HG03039 (cell line): ENCODE measurements at regions not wholly inside any gene's neighbourhood (a gene's known extent, or its start where the extent isn't known, plus 50 kb on each side); places are given as distances from the start of the nearest gene placed in this dataset.
"Not testable (repeated sequence)": the region's sequence is repeated elsewhere in the genome, so short reads cannot be mapped to it uniquely, and the experiment has no call there.

Experiments
- ATAC-seq: cut with Tn5 transposase; IDR thresholded peaks from one replicate; pipeline ENCODE4 v1.9.1; 2021; ENCODE audit warnings: mild to moderate bottlenecking, moderate library complexity; ENCODE audit not compliant: unreplicated experiment

DNA sequence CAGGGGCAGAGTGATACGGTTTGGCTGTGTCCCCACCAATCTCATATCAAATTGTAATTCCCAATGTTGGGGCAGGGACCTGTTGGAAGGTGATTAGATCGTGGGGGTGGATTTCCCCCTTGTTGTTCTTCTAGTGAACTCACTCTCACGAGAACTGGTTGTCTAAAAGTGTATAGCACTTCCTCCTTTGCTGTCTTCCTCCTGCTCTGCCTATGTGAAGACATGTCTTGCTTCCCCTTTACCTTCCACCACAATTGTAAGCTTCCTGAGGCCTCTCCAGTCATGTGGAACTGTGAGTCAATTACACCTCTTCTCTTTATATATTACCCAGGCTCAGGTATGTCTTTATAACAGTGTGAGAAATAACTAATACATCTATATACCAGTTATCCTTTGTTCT is 706.4 kb upstream of the KLHL1 start:
- no peak for ATAC-seq

DNA sequence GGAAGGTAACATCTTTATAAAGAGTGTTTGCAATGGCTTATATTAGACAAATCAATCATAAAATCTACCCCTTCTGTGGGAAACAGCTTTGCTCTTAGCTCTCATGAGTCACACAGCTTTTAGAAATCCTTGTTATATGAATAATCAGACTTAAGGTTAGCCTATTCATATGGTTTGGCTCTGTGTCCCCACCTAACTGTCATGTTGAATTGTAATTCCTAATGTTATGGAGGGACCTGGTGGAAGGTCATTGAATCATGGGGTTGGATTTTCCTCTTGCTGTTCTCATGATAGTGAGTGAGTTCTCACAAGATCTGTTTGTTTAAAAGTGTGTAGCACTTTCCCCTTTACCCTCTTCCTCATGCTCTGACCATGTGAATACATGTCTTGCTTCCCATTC is 704.2 kb upstream of the KLHL1 start:
- no peak for ATAC-seq

DNA sequence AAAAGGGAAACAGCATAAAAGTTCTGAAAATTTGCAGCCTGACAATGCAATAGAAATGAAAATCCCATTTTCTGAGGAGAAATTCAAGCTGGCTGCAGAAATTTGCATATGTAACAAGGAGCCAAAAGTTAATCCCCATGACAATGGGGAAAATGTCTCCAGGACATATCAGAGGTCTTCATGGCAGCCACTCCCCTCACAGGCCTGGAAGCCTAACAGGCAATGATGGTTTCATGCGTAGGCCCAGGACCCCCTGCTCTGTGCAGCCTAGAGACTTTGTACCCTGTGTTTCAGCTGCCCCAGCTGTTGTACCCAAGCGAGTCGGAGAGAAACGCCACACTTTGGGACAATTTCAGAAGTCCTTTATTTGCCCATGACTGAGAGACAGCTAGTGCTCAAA is 701.3 kb upstream of the KLHL1 start:
- no peak for ATAC-seq

DNA sequence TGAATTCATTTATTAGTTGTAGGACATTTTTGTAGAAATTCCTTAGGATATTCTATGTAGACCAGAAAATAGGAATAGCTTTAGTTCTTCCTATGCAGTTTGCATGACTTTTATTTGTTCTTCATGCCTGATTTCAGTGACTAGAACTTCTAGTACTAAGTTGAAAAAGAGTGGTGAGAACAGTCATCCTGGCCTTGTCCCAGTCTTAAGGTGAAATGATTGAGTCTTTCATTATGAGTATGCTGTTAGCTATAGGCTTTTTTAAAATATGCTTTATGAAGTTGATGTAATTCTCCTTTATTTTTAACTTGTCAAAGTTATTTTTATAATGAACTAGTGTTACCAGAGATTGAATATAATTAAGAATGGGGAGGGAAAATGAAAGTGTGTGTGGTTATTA is 690.1 kb upstream of the KLHL1 start:
- no peak for ATAC-seq

DNA sequence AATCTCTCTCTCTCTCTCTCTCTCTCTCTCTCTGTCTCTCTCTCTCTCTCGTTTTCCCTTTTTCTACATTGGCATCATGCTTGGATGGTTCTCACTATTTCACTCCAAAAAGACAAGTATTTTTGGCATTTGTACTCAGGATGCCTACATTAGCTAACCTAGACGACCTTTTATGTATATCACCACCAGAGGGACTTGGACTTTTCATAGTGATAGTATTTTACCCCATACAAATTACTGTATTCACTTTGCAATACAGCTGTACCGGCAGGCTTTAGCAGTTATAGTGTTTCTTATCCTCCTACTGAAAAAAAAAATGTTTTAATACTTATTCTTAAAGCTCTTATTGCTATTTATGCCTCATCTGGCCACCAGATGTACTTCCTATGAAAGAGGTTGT is 687.2 kb upstream of the KLHL1 start:
- ATAC-seq, result no peak

DNA sequence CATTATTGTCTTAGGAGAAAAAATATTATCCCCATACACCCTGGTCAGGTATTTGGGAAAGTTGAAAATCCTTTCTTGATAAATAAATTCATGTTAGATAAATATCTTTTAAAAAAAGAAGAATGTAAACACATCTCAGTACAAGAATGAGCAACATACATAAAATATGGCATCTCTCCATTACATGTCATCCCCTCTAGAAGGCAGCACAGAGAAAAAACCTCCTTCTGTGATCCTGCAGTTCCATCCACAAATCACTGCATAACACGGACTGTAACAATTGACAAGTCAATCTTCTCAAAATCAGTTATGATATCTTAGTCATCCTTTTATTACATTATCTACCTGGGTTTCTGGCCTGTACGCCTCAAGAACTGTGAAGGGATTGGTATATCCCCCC is 683.9 kb upstream of the KLHL1 start:
- no peak for ATAC-seq

DNA sequence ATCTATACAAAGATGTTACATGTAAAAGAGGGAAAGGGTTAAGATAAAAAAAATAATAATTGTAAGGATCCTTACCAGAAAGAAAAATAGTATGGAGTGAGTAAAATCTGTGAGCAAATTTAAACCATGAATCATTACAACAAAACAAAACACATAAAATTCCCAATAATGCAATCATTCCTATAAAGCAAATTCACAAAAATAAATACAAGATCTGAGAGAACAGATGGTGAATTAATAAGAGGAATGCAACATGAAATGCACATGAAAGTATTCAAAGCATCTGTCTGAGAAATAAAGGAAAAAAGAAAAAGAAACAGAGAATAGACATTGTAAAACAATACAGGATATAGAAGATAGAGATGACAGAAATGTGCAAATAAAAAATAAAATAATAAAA is 681.5 kb upstream of the KLHL1 start:
- no peak for ATAC-seq

DNA sequence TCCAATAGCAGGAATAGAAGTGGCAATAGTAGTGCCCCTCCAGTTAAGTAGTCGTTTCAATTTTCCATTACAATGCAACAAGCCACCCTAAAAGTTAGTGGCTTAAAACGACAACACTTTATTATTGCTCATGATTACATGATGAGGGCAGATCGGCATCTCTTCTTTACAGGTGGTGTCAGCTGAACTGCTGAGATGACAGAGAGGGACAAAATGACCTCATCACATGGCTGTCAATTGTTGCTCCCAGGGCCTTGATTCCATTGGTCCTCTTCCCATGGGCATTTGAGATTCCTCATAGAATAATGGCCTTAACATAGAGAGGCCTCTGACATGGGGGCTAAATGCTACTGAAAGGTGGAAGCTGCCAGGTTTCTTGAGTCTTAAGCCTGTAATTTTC is 679.8 kb upstream of the KLHL1 start:
- ATAC-seq, result no peak

DNA sequence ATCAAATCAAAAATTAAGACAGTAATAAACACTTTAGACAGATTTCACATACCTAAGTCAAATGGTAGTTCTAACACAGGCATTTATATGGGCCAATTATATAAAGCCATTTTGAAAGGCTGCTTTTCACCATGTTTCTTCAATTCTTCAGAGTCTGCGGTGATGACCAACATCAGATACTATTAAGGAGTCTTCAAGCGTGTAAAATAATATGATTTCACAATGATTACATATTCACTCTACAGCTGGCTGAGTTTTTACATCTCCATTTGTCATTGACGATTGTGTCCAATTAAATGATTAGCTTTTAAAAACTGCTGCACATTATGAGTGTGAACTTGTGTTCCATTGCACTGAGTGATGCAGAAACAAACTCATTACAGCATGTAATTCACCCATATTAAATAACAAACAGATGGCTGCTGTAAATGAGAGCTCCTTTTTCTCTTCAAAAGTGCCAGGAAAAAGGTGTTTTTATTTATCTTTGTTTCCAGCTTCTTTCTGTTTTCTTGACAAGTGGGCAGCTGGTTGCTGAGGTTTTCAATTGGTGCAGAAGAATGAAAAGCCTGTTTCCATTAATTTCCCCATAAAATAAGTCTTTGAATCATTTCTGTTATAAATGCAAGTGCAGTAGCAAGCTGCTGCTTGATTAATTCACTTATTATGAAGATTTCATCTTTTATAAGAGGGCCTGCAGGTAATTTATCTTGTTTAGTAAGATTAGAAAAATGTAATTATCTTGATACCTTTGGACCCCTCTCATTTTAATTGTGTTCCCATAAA is 676.1 kb upstream of the KLHL1 start:
- ATAC-seq, result no peak

DNA sequence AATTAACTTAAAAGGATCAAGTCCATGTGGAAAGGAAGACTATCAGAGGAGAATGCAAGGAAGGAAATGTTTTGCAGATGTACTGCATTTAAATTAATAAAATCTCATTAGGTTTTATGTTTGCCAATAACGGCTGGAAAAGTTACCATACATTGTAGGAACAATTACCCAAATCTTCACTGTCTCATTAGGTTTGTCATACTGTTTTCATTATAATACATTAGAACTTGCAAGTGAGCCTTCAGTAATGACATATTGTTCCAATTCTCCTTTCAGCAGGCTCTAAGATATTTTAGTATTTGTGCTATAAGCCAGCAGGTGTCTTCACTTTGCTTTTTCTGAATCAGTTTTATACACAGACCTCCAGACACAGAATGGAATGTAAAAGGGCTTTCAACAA is 661.6 kb upstream of the KLHL1 start:
- no peak for ATAC-seq

DNA sequence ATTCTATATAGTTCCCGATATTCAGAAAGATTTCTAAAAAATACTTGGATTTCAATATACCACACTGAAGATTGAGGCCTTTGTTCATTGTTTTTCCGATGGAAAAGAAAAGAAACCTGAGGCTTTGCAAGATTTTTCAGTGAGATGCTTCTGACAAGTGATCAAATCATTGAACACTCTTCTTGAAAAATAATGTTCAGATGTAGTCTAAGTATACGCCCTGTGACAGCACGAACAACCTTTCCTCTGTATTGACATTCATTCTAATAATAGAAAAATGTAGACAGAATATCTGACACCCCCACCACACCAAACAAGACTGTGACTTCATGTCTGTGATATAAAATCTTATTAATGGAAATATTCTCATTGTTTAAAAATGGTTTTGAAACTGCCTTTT is 650.7 kb upstream of the KLHL1 start:
- no peak for ATAC-seq

DNA sequence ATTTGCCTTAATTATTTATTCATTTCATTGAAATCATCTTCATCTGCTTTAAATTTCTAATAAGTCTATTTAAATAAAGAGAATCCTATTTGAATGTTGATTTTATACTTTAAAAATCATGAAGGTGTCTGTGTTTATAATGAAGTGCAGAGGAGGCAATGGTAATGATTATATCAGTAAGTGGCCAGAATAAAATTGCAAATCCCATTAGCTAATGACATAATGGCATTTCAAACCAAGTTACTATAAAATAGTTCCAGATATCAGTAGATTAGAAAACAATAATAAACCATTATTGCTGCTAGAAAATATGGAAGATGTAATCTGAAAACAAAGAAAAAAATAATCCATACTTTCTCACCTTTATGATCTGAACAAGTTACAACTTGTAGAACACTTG is 647.8 kb upstream of the KLHL1 start:
- no peak for ATAC-seq

DNA sequence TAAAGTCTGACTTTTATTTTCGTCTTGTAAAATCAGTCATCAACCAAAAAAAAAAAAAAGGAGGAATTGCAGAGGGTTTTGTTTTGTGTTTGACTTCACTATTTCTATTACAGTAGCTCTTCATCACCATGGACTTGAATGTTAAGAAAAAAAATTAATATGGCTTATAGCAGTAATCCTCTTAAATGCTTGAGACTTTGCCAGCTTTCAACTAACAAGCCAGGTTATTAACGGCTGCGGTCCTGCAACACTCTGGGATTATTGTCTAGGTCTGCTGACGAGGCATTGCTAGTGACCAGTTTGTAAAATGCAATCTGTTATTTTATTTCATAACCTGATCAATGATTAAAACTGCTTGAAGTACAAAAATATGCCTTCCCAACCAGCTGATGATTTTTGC is 647.2 kb upstream of the KLHL1 start:
- ATAC-seq, result no peak

DNA sequence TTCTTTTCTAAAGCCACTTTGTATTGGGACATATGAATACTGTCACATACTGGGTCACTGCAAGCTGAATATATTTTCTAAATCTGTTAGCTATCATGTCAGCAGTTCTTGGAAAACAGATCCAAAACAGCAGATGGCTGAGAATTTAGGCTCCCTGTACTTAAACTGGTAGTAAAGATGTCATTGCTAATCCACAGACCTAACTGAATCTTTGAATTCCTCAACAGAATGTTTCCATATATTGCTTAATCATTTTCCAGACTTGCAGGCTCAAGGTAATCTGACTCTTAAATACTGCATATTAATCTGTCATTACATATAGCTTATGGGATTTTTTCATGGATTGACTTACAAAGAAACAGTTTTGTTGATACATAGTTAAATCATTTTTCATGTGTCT is 639.0 kb upstream of the KLHL1 start:
- no peak for ATAC-seq

DNA sequence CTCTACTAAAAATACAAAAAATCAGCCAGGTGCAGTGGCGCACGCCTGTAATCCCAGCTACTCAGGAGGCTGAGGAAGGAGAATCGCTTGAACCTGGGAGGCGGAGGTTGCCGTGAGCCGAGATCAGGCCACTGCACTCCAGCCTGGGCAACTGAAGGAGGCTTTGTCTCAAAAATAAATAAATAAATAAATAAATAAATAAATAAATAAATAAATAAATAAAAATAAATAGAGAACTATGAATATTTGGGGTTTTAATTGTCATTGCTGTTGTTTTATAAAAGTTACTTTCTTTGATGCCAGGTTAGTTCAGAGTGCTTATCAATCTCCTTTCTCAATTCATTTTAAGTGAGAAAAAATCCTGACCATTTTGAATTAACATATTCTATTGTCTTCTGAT is 638.2 kb upstream of the KLHL1 start:
- ATAC-seq, result not testable (repeated sequence)

DNA sequence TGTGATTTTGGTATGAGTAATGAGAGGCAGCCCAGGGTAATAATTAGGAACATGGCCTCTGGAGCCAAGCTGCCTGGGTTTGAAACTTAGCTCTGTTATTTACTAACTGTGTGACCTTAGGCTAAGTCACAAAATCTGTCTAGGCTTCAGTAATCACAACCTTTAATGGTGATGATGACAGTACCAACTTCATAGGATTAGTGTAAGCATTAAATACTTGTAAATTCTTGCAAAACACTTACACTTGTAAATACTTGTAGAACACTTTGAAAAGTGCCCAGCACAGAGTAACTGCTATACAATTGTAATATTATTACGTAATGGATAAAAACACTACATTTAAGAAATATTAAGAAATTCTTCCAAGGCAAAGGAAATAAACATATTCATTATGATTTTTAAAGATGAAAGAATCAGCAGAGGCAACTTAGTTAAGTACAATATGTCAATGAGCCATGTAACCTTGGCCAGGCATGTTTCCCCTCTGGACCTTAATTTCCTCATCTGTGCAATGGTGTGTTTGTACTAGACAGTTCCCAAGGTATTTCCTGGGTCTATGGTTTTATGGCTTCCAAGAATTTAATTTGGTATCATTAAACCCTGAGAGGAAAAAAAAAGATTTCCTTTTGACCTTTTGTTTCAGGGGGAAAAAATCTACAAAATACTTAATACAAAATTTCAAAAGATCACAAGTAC is 628.5 kb upstream of the KLHL1 start:
- no peak for ATAC-seq

DNA sequence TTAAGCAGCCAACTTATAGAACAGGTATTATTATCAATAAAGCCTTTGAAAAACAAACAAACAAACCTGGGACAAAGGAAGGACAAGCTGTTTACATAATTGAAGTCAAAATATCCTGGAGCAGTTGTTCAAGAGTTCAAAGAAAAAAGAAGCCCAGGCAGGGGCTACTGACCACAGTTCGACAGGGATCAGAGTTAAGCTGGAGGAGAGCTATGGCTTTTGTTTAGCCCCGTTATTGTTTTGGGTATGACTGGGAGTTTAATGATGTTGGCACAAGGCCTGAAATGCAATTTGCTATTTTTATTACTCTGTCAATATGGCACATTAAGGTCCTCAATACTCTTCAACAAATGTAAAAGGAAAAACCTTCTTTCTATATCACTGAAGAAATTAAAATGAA is 624.4 kb upstream of the KLHL1 start:
- ATAC-seq, result no peak

DNA sequence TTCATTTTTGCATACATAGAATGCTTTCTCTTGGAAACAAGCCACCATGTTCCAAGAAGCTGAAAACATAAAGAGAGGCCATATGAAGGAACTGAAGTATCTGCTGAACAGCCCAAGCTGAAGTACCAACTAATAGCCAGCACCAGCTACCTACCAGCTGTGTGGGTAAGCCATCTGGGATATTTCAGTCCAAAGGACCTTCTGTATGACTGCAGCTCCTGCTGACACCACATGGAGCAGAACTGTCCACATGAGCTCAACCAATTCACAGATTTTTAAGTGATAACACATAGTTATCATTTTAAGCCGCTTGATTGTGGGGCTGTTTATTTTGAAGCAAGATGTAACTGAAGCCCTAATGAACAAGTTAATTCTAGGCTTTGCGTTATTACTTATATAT is 621.1 kb upstream of the KLHL1 start:
- ATAC-seq, result no peak

DNA sequence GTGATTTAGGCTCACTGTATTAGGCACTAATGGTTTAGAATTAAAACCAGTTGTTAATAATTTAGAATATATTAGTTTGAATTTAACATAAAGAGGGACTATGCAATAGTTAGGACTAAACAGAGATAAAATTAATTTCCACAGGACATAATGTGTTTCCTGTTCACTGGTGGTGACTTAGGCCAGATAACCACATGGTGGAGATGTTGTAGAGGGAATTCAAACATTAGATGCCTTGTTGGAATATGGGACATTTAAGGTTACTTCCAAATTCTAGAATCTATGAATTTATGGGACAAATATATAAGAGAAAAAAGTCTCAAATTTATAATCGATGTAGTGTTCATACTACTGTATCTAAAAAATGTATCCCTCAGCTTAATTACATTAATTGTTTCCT is 615.5 kb upstream of the KLHL1 start:
- no peak for ATAC-seq

DNA sequence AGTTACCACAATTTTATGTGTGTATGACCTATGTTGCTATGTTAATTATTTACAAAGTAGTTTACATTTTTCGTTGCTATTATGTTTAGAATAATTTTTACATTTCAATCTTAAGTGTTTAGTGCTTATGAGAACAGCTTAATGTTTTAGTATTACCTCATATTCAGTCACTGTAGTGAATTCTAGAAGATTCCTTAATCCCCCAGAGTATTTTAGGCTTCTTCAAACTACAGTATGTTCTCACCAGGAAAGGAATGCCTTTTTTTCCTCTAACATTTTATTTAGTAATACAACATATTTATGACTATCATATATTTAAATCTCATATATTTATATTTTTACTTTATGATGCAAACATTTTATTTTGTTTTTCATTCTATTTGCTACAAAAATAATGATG is 612.1 kb upstream of the KLHL1 start:
- no peak for ATAC-seq

DNA sequence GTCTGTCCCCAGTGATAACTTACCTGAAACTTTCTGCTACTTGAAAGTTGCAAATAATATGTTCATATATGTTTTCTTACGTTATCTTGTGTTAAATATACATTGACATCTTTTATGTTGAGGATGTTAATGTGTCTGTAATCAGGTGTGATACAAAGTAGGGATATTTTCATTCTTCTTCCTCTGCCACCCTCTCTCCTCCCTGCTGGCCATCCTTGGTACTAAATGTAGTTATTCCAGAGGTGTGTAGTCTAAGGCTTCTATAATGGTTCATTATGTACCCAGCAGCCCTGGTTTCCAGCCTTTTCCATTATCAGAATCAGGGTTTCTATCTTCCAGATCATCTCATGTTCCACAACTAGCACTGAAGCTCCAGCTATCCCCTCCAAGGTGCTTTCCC is 606.7 kb upstream of the KLHL1 start:
- no peak for ATAC-seq

DNA sequence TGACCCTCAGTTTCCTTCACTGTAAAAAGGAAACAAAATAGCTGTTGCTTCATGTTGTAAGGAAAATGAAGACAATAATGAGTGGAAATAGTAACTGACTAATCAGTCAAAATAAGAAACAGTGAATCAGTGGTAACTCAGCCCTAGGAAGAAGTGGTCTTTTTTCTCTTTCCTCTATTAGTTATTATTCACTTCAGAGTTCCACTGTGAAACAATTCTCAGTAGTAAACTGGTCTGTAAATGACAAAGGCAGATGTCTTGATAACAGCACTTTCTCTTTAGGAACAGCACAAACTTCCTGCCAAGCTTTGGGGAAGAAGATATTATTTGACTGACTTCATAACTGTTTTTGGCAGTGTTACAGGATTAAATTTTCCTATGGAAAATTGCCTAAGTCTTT is 600.5 kb upstream of the KLHL1 start:
- no peak for ATAC-seq

DNA sequence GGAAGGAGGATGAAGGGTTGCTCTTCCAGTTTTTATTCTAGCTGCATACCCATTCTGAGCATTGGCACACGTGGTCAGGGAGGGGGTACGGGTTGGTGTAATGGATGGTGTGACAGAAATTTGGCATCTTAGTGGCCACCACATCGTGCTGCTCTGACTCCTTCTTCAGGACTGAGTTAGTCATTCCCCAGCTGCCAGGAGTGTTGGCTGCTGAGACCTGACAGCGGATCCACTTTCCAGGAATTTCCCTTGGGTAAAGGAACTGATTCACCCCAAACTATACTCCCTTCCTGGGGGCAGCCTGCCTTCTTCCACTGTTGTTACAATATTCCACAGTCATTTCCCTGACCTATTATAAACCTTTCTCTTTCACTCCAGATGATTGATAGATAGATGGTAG is 595.5 kb upstream of the KLHL1 start:
- ATAC-seq, result no peak
